HEK293 (cell line): ENCODE measurements at regions not wholly inside any gene's neighbourhood (a gene's known extent, or its start where the extent isn't known, plus 50 kb on each side); places are given as distances from the start of the nearest gene placed in this dataset.

ENCODE experiments used
- CTCF ChIP-seq: fragments of 450-650 bp; formaldehyde crosslinking; IDR thresholded peaks from 2 replicates; pipeline ENCODE4 v1.5.1; 2016; ENCODE audit warnings: missing biosample characterization, missing genetic modification characterization
- HOXA7 ChIP-seq: sonication (generic); formaldehyde crosslinking; IDR thresholded peaks from 2 replicates; pipeline ENCODE4 v1.8.1; 2022; ENCODE audit warnings: missing genetic modification reagents, borderline replicate concordance
- YY1 ChIP-seq: fragments of 450-650 bp; formaldehyde crosslinking; IDR thresholded peaks from 2 replicates; pipeline ENCODE4 v1.5.1; 2018; ENCODE audit warnings: missing biosample characterization, missing genetic modification characterization
- ZNF138 ChIP-seq: fragments of 450-650 bp; formaldehyde crosslinking; IDR thresholded peaks from 2 replicates; pipeline ENCODE4 v1.5.1; 2016; ENCODE audit warnings: missing biosample characterization, missing genetic modification characterization, borderline replicate concordance
- ZNF23 ChIP-seq: fragments of 450-650 bp; formaldehyde crosslinking; IDR thresholded peaks from 2 replicates; pipeline ENCODE4 v1.5.1; 2016; ENCODE audit warnings: missing biosample characterization, missing genetic modification characterization, borderline replicate concordance
- ZSCAN18 ChIP-seq: fragments of 450-650 bp; formaldehyde crosslinking; IDR thresholded peaks from 2 replicates; pipeline ENCODE4 v1.5.1; 2016; ENCODE audit warnings: missing biosample characterization, missing genetic modification characterization

GRCh38 chr5:29143266-29143665 is 2050.2 kb upstream of the CDH6 start:
- TF ChIP-seq CTCF (tag by site-specific recombination), result no peak
- no peak for TF ChIP-seq ZNF138 (tag by site-specific recombination)
- TF ChIP-seq ZSCAN18 (tag by site-specific recombination), result no peak
- TF ChIP-seq HOXA7 (CRISPR knock-in tag), result no peak
- TF ChIP-seq YY1 (tag by site-specific recombination), result no peak
- no peak for TF ChIP-seq ZNF23 (tag by site-specific recombination)
